H1 (cell line): ENCODE measurements at regions not wholly inside any gene's neighbourhood (a gene's known extent, or its start where the extent isn't known, plus 50 kb on each side); places are given as distances from the start of the nearest gene placed in this dataset.

ENCODE experiments used
- CTCF ChIA-PET: fragments of 300-600 bp; sonication (Branson Sonifier 250); formaldehyde crosslinking; loops from one replicate; lab custom pipeline; 2021; ENCODE audit not compliant: partially characterized antibody; lab: Charles Lee
- POLR2A ChIA-PET: fragments of 300-600 bp; sonication (Branson Sonifier 250); formaldehyde crosslinking; loops from one replicate; lab custom pipeline; 2021; ENCODE audit warnings: inconsistent platforms; ENCODE audit not compliant: partially characterized antibody; lab: Charles Lee
- DNase-seq, 2 experiments: peaks; one replicate each; pipeline versions ENCODE4 v3.0.0 to v3.0.0-alpha.2; 2010 to 2022; ENCODE audit warnings: low spot score in 2 of 2, low read depth in 1 of 2, mixed read lengths in 1 of 2
- FAIRE-seq: peaks from 2 replicates; lab custom pipeline; 2011; peaks lifted over from hg19 to GRCh38; lab: Jason Lieb, UNC
- H2AFZ ChIP-seq: 2 replicates; pipeline ENCODE4 v1.8.1; 2012; ENCODE audit warnings: low read length, inconsistent platforms
- H2AK5ac ChIP-seq: 2 replicates; pipeline ENCODE4 v1.6.1; 2013; ENCODE audit warnings: low read depth, low read length
- H2BK120ac ChIP-seq: replicated peaks from 2 replicates; pipeline ENCODE3; 2013; ENCODE audit warnings: low read depth, low read length, inconsistent platforms
- H2BK12ac ChIP-seq: 2 replicates; pipeline ENCODE4 v1.6.1; 2013; ENCODE audit warnings: low read depth, low read length
- H2BK15ac ChIP-seq: 2 replicates; pipeline ENCODE4 v1.6.1; 2013; ENCODE audit warnings: low read length
- H2BK20ac ChIP-seq: 2 replicates; pipeline ENCODE4 v1.6.1; 2013; ENCODE audit warnings: low read length
- H2BK5ac ChIP-seq: 2 replicates; pipeline ENCODE4 v1.6.1; 2013; ENCODE audit warnings: low read depth, low read length
- H3K14ac ChIP-seq: 2 replicates; pipeline ENCODE4 v1.6.1; 2013; ENCODE audit warnings: inconsistent platforms; ENCODE audit not compliant: insufficient read length
- H3K18ac ChIP-seq: 2 replicates; pipeline ENCODE4 v1.6.1; 2013; ENCODE audit warnings: low read length; ENCODE audit errors: extremely low read depth
- H3K23ac ChIP-seq: 2 replicates; pipeline ENCODE4 v1.6.1; 2013; ENCODE audit warnings: inconsistent platforms; ENCODE audit not compliant: insufficient read length
- H3K23me2 ChIP-seq: 2 replicates; pipeline ENCODE4 v1.6.1; 2013; ENCODE audit warnings: low read depth, low read length
- H3K27ac ChIP-seq: 2 replicates; pipeline ENCODE4 v1.6.1; 2011; ENCODE audit warnings: low read depth, low read length, inconsistent platforms
- H3K27me3 ChIP-seq, 4 experiments: replicated peaks in 1 of 4; 1 replicate in 1 of 4; 2 replicates in 3 of 4; pipeline versions ENCODE4 v1.6.1 to v1.8.1; 2011 to 2013; ENCODE audit warnings: low read length in 3 of 4, mild to moderate bottlenecking in 3 of 4, inconsistent platforms in 2 of 4, mixed read lengths in 2 of 4, moderate library complexity in 1 of 4; ENCODE audit not compliant: control insufficient read depth in 3 of 4, insufficient read depth in 3 of 4; ENCODE audit errors: extremely low read depth in 1 of 4
- H3K36me3 ChIP-seq, 4 experiments: 2 replicates each; pipeline versions ENCODE4 v1.6.1 to v1.8.1; 2011 to 2013; ENCODE audit warnings: mild to moderate bottlenecking in 4 of 4, low read length in 3 of 4, moderate library complexity in 2 of 4, control low read depth in 1 of 4, inconsistent platforms in 1 of 4; ENCODE audit not compliant: insufficient read depth in 4 of 4, control insufficient read depth in 2 of 4
- H3K4ac ChIP-seq: replicated peaks from 2 replicates; pipeline ENCODE3; 2013; ENCODE audit warnings: low read length, low read depth, mixed read lengths, inconsistent platforms; ENCODE audit not compliant: insufficient read length
- H3K4me1 ChIP-seq, 4 experiments: replicated peaks in 1 of 4; 1 replicate in 1 of 4; 2 replicates in 3 of 4; pipeline versions ENCODE4 v1.6.1 to v1.8.1; 2011 to 2013; ENCODE audit warnings: low read length in 3 of 4, inconsistent platforms in 2 of 4, mixed read lengths in 1 of 4; ENCODE audit not compliant: insufficient read depth in 4 of 4, control insufficient read depth in 3 of 4
- H3K4me2 ChIP-seq, 2 experiments: 2 replicates each; pipeline versions ENCODE4 v1.6.1 to v1.8.1; 2011 to 2013; ENCODE audit warnings: low read depth in 2 of 2, low read length in 2 of 2, control low read depth in 1 of 2, inconsistent platforms in 1 of 2, mild to moderate bottlenecking in 1 of 2; ENCODE audit not compliant: insufficient read depth in 1 of 2
- H3K4me3 ChIP-seq, 4 experiments: fragments of 200-600, 300-600 bp in 1 of 4; sonication (generic), shearing (Covaris generic), sonication (Bioruptor Twin) in 1 of 4; 2 replicates each; pipeline versions ENCODE4 v1.5.1 to v1.8.1; 2011 to 2016; ENCODE audit warnings: low read length in 4 of 4, low read depth in 3 of 4, control low read depth in 2 of 4, inconsistent platforms in 2 of 4, mild to moderate bottlenecking in 2 of 4, mixed read lengths in 1 of 4, moderate library complexity in 1 of 4; ENCODE audit not compliant: insufficient read depth in 2 of 4; ENCODE audit errors: extremely low read depth in 1 of 4
- H3K56ac ChIP-seq: replicated peaks from 2 replicates; pipeline ENCODE3; 2013; ENCODE audit warnings: low read depth, mild to moderate bottlenecking, mixed read lengths, low read length, inconsistent platforms; ENCODE audit not compliant: insufficient read length
- H3K79me1 ChIP-seq: 2 replicates; pipeline ENCODE4 v1.6.1; 2013; ENCODE audit warnings: low read depth, low read length, control low read depth
- H3K79me2 ChIP-seq, 2 experiments: 2 replicates each; pipeline versions ENCODE4 v1.6.1 to v1.8.1; 2012 to 2013; ENCODE audit warnings: low read length in 2 of 2, mild to moderate bottlenecking in 2 of 2, inconsistent platforms in 1 of 2; ENCODE audit not compliant: insufficient read depth in 2 of 2, control insufficient read depth in 1 of 2
- H3K9ac ChIP-seq, 4 experiments: replicated peaks in 1 of 4; 1 replicate in 1 of 4; 2 replicates in 3 of 4; pipeline versions ENCODE4 v1.6.1 to v1.8.1; 2011 to 2013; ENCODE audit warnings: low read depth in 3 of 4, low read length in 3 of 4, control low read depth in 2 of 4, mild to moderate bottlenecking in 2 of 4, moderate library complexity in 2 of 4, inconsistent platforms in 1 of 4; ENCODE audit errors: extremely low read depth in 1 of 4
- H3K9me3 ChIP-seq, 2 experiments: 2 replicates each; pipeline versions ENCODE4 v1.6.1 to v1.8.1; 2012 to 2013; ENCODE audit warnings: mild to moderate bottlenecking in 2 of 2, moderate library complexity in 2 of 2, control low read depth in 1 of 2, inconsistent platforms in 1 of 2, low read depth in 1 of 2, low read length in 1 of 2, mixed read lengths in 1 of 2; ENCODE audit not compliant: insufficient read depth in 2 of 2
- H4K20me1 ChIP-seq, 2 experiments: replicated peaks in 1 of 2; 2 replicates each; pipeline versions ENCODE3 to v1.8.1; 2011 to 2013; ENCODE audit warnings: inconsistent platforms in 2 of 2, low read length in 2 of 2, mild to moderate bottlenecking in 1 of 2; ENCODE audit not compliant: insufficient read depth in 2 of 2, control insufficient read depth in 1 of 2
- H4K5ac ChIP-seq: 2 replicates; pipeline ENCODE4 v1.6.1; 2013; ENCODE audit warnings: low read length, low read depth, mixed read lengths, inconsistent platforms; ENCODE audit not compliant: insufficient read length
- H4K8ac ChIP-seq: 2 replicates; pipeline ENCODE4 v1.8.0; 2013; ENCODE audit warnings: mild to moderate bottlenecking, moderate library complexity, low read length, inconsistent platforms; ENCODE audit not compliant: insufficient read depth; ENCODE audit errors: extremely low read depth
- H4K91ac ChIP-seq: replicated peaks from 2 replicates; pipeline ENCODE3; 2013; ENCODE audit warnings: low read length, mixed read lengths, inconsistent platforms; ENCODE audit not compliant: insufficient read length
- GABPA ChIP-seq: IDR thresholded peaks from 2 replicates; pipeline ENCODE4 v1.6.1; 2011; ENCODE audit warnings: mild to moderate bottlenecking, low read length, moderate library complexity, borderline replicate concordance; ENCODE audit not compliant: insufficient read depth
- KDM4A ChIP-seq: IDR thresholded peaks from one replicate; pipeline ENCODE4 v1.7.1; 2012; ENCODE audit warnings: low read depth, mild to moderate bottlenecking, moderate library complexity, low read length, inconsistent platforms; ENCODE audit not compliant: severe bottlenecking
- POU5F1 ChIP-seq: IDR thresholded peaks from 2 replicates; pipeline ENCODE4 v1.6.1; 2011; ENCODE audit warnings: low read depth, mild to moderate bottlenecking, low read length, moderate library complexity
- SIN3A ChIP-seq, 2 experiments: IDR thresholded peaks in 1 of 2; conservative IDR thresholded peaks in 1 of 2; 2 replicates each; pipeline ENCODE4 v1.6.1; 2011 to 2012; ENCODE audit warnings: low read length in 2 of 2, improper control_type of control experiment in 1 of 2, low read depth in 1 of 2, mild to moderate bottlenecking in 1 of 2
- SP4 ChIP-seq: IDR thresholded peaks from 2 replicates; pipeline ENCODE4 v1.6.1; 2012; ENCODE audit warnings: low read length, inconsistent platforms
- YY1 ChIP-seq: IDR thresholded peaks from 2 replicates; pipeline ENCODE4 v1.6.1; 2011; ENCODE audit warnings: low read depth, mild to moderate bottlenecking, low read length
- WGBS, 2 experiments: shearing (Covaris generic) in 1 of 2; methylation state at CpG; one replicate each; pipeline versions ENCODE4 v1.1.6 to v1.1.7; 2013 to 2015; ENCODE audit warnings: low lambda C conversion rate in 2 of 2, mixed read lengths in 2 of 2, inconsistent platforms in 1 of 2, low coverage in 1 of 2, missing lambda C conversion rate in 1 of 2; ENCODE audit not compliant: insufficient replicate concordance in 2 of 2, insufficient coverage in 1 of 2, insufficient read length in 1 of 2; ENCODE audit errors: extremely low coverage in 1 of 2, missing lambda C conversion rate in 1 of 2; 5-methylcytosine and 5-hydroxymethylcytosine counted together

GRCh38 chr2:7430421-7430868 lies 513.2 kb downstream of the RNF144A start:
- Histone ChIP-seq H3K36me3 (no peaks in the 10 kb centered on the region), H3K79me1 (no peaks in the 10 kb centered on the region), H3K27ac (peak overlapping the region; percentile 36; the same call in 1 of the 2 replicates), H2BK5ac (peak overlapping the region; percentile 100), H3K56ac (peak overlapping the region; percentile 91), H2AFZ (no peak overlapping the region), H3K9me3 (peaks cover 10 to 13% of the 10 kb centered on the region in 2 experiments; a peak in 3 of 4 replicates), H2BK20ac (peak overlapping the region; percentile 99), H3K23me2 (peaks cover 4% of the 10 kb centered on the region; the same call in 1 of the 2 replicates), H4K5ac (peak overlapping the region; percentile 4), H3K18ac (peak overlapping the region; percentile 99), H3K23ac (no peak overlapping the region), H3K4me2 (peak overlapping the region; percentile 60 to 74), H3K4me3 (peak overlapping the region; percentile 3 to 51 (median 16); a peak in 4 of 8 replicates), H3K79me2 (no peaks in the 10 kb centered on the region), H3K14ac (peak overlapping the region; percentile 35), H4K8ac (peak overlapping the region; percentile 40; the same call in 1 of the 2 replicates), H2BK15ac (peak overlapping the region; percentile 73; the same call in 1 of the 2 replicates), H2BK12ac (peak overlapping the region; percentile 94; the same call in 1 of the 2 replicates), H2BK120ac (peak overlapping the region; percentile 69), H3K4ac (peak overlapping the region; percentile 97), H3K27me3 (peaks cover 0 to 2% (median 0%) of the 10 kb centered on the region in 4 experiments; a peak in 1 of 7 replicates), H4K20me1 (no peaks in the 10 kb centered on the region), H2AK5ac (peak overlapping the region; percentile 96; the same call in 1 of the 2 replicates), H3K9ac (no peak overlapping the region), H4K91ac (peak overlapping the region; percentile 97), H3K4me1 (peaks cover 8 to 20% (median 9%) of the 10 kb centered on the region in 4 experiments)
- TF ChIP-seq GABPA (no peak), SP4 (no peak), YY1 (no peak), POU5F1 (no peak), SIN3A (conservative IDR thresholded peaks at IDR 0.05 in 1 of 2, IDR thresholded peaks at IDR 0.05 in 1 of 2; ENCODE audit: low read depth in 1 of 2, low read length in 2 of 2) (no peak), KDM4A (peak; percentile 8)
- DNase-seq = peak in 1 of 2 experiments; percentile 53
- POLR2A ChIA-PET = no interaction called here
- 45% methylated on average over 10 of the region's 10 CpGs; no CpG with 5 or more reads in 1 of the 2 experiments for WGBS, 2 experiments
- FAIRE-seq = no peak
- CTCF ChIA-PET = interaction anchor here (0.6 kb wide), 1 partner anchor 1064 kb away, joined by 3 read pairs; no protein-coding TSS in a partner anchor
